ENCODE measurements at regions not wholly inside any gene's neighbourhood (a gene's known extent, or its start where the extent isn't known, plus 50 kb on each side); places are given as distances from the start of the nearest gene placed in this dataset.

DNA sequence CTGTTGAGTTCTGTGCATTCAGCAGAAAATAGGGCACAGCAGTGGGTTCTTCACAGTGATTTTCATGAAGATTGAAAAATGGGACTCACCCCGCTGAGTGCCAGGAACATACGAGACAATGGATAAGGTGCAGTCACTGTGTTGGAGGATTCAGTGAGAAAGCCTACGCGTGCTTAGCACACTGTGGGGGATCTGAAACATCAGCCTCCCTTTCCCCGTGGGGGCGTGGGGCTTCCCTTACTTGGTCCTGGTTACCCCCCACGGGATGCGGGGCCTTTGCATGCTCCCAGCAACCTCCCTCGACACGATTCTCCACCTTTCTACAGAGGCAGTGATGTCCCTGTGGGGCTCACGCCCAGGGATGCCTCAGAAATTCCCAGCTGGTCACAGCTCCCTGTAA, 252.2 kb upstream of the C1orf174 start:
- no peak for DNase-seq (ENCODE audit: extremely low spot score)
- H3K36me3 ChIP-seq = no peaks in the 10 kb centered on the region
- 80% methylated on average over 11 of the region's 11 CpGs for WGBS
- no peak overlapping the region for H3K4me3 ChIP-seq
- H3K4me1 ChIP-seq = no peaks in the 10 kb centered on the region
- no peak overlapping the region for H3K27ac ChIP-seq (replicated peaks in 1 of 4)
- no peak for TF ChIP-seq POLR2A (IDR thresholded peaks at IDR 0.05; ENCODE audit: low read depth)
- no peak for TF ChIP-seq EP300 (IDR thresholded peaks at IDR 0.05)
- no peak for TF ChIP-seq CTCF (IDR thresholded peaks at IDR 0.05)
- TF ChIP-seq POLR2AphosphoS5 (IDR thresholded peaks at IDR 0.05) = no peak
- intact Hi-C loops (cut with DNase I) = no loop called here
- peaks cover 0 to 28% (median 0%) of the 10 kb centered on the region in 4 donors for H3K27me3 ChIP-seq
- H3K9me3 ChIP-seq = no peaks in the 10 kb centered on the region

- TF ChIP-seq POLR2A (IDR thresholded peaks at IDR 0.05; ENCODE audit: low read depth) (no peak), CTCF (IDR thresholded peaks at IDR 0.05) (no peak), EP300 (IDR thresholded peaks at IDR 0.05) (no peak), POLR2AphosphoS5 (IDR thresholded peaks at IDR 0.05) (no peak)
- 95% methylated on average over 4 of the region's 5 CpGs for WGBS
- intact Hi-C loops (cut with DNase I) = no loop called here
These were observed 253.5 kb upstream of the C1orf174 start for GRCh38 chr1:4153571-4153970.

GRCh38 chr1:4156241-4156973, 256.3 kb upstream of the C1orf174 start:
- intact Hi-C loops (cut with DNase I) = no loop called here
- H3K27me3 ChIP-seq = peaks cover 0 to 48% (median 0%) of the 10 kb centered on the region in 4 donors
- no peaks in the 10 kb centered on the region for H3K9me3 ChIP-seq
- H3K36me3 ChIP-seq = no peaks in the 10 kb centered on the region
- H3K4me3 ChIP-seq = no peak overlapping the region
- TF ChIP-seq POLR2AphosphoS5 (IDR thresholded peaks at IDR 0.05) = no peak
- TF ChIP-seq EP300 (IDR thresholded peaks at IDR 0.05) = no peak
- no peak for TF ChIP-seq POLR2A (IDR thresholded peaks at IDR 0.05; ENCODE audit: low read depth)
- no peak for TF ChIP-seq CTCF (IDR thresholded peaks at IDR 0.05)
- 58% methylated on average over 13 of the region's 14 CpGs for WGBS
- H3K27ac ChIP-seq (replicated peaks in 1 of 4) = no peak overlapping the region
- no peak for DNase-seq (ENCODE audit: extremely low spot score)
- H3K4me1 ChIP-seq = no peaks in the 10 kb centered on the region

More at GRCh38 chr1:4153571-4153970, 253.5 kb upstream of the C1orf174 start:
- H3K27me3 ChIP-seq = peaks cover 0 to 34% (median 0%) of the 10 kb centered on the region in 4 donors
- no peaks in the 10 kb centered on the region for H3K4me1 ChIP-seq
- H3K9me3 ChIP-seq = no peaks in the 10 kb centered on the region
- no peak for DNase-seq (ENCODE audit: extremely low spot score)
- no peak overlapping the region for H3K27ac ChIP-seq (replicated peaks in 1 of 4)
- H3K36me3 ChIP-seq = no peaks in the 10 kb centered on the region
- no peak overlapping the region for H3K4me3 ChIP-seq

DNA sequence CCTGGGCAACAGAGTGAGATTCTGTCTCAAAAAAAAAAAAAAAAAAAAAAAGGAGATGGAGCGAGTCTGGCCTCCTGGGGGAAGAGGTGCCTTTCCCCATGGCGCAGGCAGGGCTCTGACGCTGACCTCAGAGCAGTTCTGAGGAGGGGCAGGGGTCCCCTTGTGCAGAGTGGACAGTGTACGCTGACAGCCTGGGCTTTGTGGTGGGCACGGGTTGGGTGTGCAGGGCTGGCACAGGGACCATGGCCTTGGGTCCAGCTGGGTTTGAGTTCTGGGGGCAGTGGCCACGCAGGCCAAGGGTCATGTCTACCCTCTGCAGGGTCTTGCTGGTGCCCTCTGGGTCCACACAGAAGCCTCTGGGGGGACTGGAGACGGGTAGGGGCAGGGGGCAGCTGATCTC, 260.1 kb upstream of the C1orf174 start:
- Histone ChIP-seq H3K27ac (replicated peaks in 1 of 4) (no peak overlapping the region), H3K9me3 (no peaks in the 10 kb centered on the region), H3K36me3 (no peaks in the 10 kb centered on the region), H3K4me3 (no peak overlapping the region), H3K27me3 (peaks cover 0 to 59% (median 2%) of the 10 kb centered on the region in 4 donors), H3K4me1 (no peaks in the 10 kb centered on the region)
- 88% methylated on average over 7 of the region's 7 CpGs for WGBS
- intact Hi-C loops (cut with DNase I) = no loop called here
- DNase-seq (ENCODE audit: extremely low spot score) = no peak
- TF ChIP-seq POLR2AphosphoS5 (IDR thresholded peaks at IDR 0.05) = no peak
- TF ChIP-seq POLR2A (IDR thresholded peaks at IDR 0.05; ENCODE audit: low read depth) = no peak
- TF ChIP-seq CTCF (IDR thresholded peaks at IDR 0.05) = no peak
- TF ChIP-seq EP300 (IDR thresholded peaks at IDR 0.05) = no peak
